ENCODE measurements at regions not wholly inside any gene's neighbourhood (a gene's known extent, or its start where the extent isn't known, plus 50 kb on each side); places are given as distances from the start of the nearest gene placed in this dataset.

DNA sequence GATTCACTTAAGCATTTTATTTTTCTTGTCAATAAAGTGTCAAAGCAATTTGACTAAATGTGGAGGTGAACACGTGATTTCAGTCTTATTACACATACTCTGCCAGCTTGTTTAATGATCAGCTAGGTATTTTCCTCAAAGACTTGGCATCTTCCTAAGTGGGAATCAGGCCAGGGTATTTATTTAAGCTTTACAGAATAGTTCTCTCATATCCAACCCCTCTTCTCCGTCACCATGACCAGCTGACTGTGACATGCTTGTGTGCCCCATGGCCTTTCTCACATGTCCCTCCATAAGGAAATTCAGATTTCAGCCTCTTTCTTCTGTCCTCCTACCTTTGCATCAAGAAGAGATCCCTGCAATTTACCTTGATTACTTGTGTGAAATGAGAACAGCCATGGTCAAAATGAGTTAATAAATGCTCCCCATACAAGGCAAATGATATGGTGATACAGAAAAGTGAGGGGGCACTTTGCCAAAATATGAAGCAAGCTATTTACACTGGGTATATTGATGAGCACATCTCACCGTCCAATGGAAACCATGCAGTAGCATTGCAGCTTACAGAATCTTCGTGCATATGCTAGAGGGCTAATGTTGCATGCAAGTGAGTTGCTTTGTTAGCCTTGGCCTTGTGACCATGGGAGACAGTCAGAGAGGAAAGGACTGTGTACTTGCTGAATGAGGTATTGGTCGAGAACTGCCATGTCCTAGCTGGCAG is 202.2 kb downstream of the RNF152 start:
- TF ChIP-seq ZFX (IDR thresholded peaks at IDR 0.05), result no peak
- TF ChIP-seq, protein P1, sequence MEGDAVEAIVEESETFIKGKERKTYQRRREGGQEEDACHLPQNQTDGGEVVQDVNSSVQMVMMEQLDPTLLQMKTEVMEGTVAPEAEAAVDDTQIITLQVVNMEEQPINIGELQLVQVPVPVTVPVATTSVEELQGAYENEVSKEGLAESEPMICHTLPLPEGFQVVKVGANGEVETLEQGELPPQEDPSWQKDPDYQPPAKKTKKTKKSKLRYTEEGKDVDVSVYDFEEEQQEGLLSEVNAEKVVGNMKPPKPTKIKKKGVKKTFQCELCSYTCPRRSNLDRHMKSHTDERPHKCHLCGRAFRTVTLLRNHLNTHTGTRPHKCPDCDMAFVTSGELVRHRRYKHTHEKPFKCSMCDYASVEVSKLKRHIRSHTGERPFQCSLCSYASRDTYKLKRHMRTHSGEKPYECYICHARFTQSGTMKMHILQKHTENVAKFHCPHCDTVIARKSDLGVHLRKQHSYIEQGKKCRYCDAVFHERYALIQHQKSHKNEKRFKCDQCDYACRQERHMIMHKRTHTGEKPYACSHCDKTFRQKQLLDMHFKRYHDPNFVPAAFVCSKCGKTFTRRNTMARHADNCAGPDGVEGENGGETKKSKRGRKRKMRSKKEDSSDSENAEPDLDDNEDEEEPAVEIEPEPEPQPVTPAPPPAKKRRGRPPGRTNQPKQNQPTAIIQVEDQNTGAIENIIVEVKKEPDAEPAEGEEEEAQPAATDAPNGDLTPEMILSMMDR (conservative IDR thresholded peaks at IDR 0.05), result no peak

DNA sequence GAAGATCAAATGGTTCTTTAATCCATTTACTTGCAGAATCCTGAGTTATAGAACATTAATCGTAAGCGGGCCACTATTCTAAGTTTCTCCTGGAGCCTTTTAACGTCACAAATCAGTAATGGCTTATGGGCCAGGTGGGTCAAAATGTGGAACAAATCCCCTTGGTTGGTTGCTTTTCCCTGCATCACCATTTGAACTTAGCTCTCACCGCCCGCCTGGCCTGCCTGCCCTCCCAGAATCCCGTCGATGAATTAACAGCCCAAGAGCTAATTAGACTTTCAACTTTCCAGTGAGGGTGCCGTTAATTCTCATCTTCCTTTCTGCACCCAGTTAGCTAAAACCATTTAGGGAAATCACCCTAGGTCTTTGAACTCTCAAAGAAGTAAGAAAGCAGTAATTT is 205.5 kb downstream of the RNF152 start:
- TF ChIP-seq ZFX (IDR thresholded peaks at IDR 0.05), result no peak
- TF ChIP-seq, protein P1 (conservative IDR thresholded peaks at IDR 0.05), result no peak
- H3K27ac ChIP-seq, result no peak overlapping the region

More for the DNA sequence above, 202.2 kb downstream of the RNF152 start:
- H3K27ac ChIP-seq, result no peak overlapping the region

DNA sequence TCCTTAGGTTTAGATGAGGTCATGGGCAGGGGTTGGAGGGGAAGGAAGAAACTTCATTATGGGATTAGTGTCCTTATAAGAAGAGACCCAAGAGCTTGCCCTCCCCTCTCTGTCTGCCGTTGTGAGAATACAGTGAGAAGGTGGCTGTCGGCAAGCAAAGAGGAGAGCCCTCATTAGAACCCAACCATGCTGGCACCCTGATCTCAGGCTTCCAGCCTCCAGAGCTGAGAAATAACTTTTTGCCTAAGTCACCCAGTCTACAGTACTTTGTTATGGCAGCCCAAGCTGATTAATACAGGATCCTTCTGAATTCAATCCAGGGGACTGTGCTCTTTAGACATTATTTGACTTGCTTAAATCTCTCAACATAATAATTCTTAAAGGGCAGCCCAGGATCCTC is 209.0 kb downstream of the RNF152 start:
- no peak overlapping the region for H3K27ac ChIP-seq
- TF ChIP-seq, protein P1 (conservative IDR thresholded peaks at IDR 0.05), result no peak
- no peak for TF ChIP-seq ZFX (IDR thresholded peaks at IDR 0.05)

DNA sequence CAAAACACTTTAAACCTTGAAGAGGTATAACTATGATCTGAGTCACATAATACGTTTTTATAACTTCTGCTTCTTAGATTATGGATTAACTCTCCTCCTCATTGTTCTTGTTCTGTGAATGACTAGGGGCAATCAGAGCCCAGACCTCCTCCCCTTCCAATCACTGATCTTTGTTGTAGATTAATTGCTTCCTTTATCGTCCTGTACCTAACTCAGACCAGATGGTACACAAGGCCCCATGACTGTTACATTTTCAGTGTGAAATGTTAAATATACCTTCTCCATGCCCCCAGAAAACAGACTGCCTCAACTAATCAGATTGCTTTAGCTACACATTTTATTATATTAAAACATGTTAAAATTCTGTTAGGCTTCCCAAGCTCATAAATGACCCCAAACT is 211.7 kb downstream of the RNF152 start:
- TF ChIP-seq ZFX (IDR thresholded peaks at IDR 0.05), result no peak
- TF ChIP-seq, protein P1 (conservative IDR thresholded peaks at IDR 0.05), result no peak
- H3K27ac ChIP-seq, result no peak overlapping the region

DNA sequence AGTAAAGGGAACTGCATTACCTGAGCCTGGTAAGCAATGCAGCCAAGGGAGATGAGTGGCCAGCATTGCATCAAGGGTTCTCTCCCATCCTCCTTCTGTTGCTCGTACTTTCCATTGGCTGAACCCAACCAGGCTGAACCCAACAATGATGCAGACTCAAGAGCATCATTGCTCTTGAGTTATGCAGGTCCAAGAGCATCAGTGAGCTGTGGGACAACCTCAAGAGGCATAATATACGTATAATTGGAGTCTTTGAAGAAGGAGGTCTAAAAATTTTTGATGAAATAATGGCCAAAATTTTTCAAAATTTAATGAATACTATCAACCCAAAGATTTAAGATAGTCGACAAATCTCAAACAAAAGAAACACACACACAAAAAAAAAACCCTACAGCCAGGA is 213.0 kb downstream of the RNF152 start:
- H3K27ac ChIP-seq, result no peak overlapping the region
- TF ChIP-seq, protein P1 (conservative IDR thresholded peaks at IDR 0.05), result no peak
- no peak for TF ChIP-seq ZFX (IDR thresholded peaks at IDR 0.05)

DNA sequence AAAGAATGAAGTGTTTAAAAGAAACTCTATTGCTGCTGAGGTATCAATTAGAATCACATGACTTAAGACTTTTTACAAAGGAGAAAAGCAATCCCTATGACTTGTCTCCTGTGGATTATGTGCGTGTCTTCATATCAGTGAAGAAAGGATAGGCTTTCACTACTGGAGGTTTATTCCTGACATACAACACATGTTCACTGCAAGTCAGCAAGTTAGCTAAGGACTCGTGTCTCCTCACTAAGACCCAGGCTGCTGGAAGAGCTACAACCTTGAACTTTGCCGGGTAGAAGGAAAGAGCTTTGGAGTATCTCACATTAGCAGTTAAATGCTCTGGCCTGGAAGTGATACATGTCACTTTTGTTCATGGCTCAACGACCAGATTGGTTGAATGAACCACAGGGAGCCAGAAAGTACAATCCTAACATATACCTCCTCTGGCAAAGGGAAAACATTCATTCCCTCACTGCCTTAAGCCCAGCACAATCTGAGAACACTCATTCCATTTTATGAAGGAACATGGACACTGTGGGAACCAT is 215.3 kb downstream of the RNF152 start:
- TF ChIP-seq ZFX (IDR thresholded peaks at IDR 0.05), result no peak
- TF ChIP-seq, protein P1 (conservative IDR thresholded peaks at IDR 0.05), result no peak
- H3K27ac ChIP-seq, result no peak overlapping the region

DNA sequence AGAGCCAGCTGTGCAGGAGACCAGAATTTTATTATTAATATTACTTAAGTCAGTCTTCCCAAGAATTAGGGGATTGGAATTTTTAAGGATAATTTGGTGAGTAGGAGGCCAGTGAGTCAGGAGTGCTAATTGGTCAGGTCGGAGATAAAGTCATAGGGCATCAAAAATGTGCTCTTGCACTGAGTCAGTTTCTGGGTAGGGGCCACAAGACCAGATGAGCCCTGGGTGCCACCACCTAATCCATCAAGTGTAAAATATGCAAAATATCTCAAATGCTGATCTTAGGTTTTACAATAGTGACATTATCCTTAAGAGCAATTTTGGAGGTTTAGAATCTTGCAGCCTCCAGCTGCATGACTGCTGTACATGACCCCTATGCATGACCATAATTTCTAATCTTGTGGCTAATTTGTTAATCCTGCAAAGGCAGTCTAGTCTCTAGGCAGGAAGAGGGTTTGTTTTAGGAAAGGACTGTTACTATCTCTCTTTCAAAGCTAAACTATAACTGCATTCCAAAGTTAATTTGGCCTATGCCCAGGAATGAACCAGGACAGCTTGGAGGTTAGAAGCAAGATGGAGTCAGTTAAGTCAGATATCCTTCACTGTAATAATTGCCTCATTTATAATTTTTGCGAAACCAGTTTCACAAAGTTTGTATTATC is 215.9 kb downstream of the RNF152 start:
- TF ChIP-seq, protein P1 (conservative IDR thresholded peaks at IDR 0.05), result no peak
- TF ChIP-seq ZFX (IDR thresholded peaks at IDR 0.05), result no peak
- no peak overlapping the region for H3K27ac ChIP-seq

Measured in C4-2B (cell line).